ENCODE measurements at regions not wholly inside any gene's neighbourhood (a gene's known extent, or its start where the extent isn't known, plus 50 kb on each side); places are given as distances from the start of the nearest gene placed in this dataset.

GRCh38 chr20:57064836-57065235, 201.6 kb downstream of the BMP7 start (continued):
- TF ChIP-seq REST (IDR thresholded peaks at IDR 0.05; ENCODE audit: low read depth), result no peak

GRCh38 chr20:57065646-57066045, 200.8 kb downstream of the BMP7 start:
- H3K9me3 ChIP-seq (ENCODE audit: control insufficient read depth in 1 of 2, insufficient read depth in 1 of 2, low read depth in 1 of 2, low read length in 2 of 2), result no peaks in the 10 kb centered on the region
- CTCF ChIA-PET, result no interaction called here
- H3K79me2 ChIP-seq (ENCODE audit: insufficient read depth, low read length), result no peaks in the 10 kb centered on the region
- H3K27me3 ChIP-seq (ENCODE audit: insufficient read depth, low read length), result peaks cover 34% of the 10 kb centered on the region
- BruUV-seq (replicated peaks), result no TSS peak
- POLR2A ChIA-PET, result no interaction called here
- DNase-seq (ENCODE audit: low read depth, low spot score), result no peak
- H3K4me2 ChIP-seq (ENCODE audit: low read length), result no peak overlapping the region
- RAD21 ChIA-PET (ENCODE audit: low non-redundant PET in 1 of 2, low total read pairs in 2 of 2, uncharacterized antibody in 2 of 2, unreplicated experiment in 2 of 2), result no interaction called here
- TF ChIP-seq CTCF (IDR thresholded peaks at IDR 0.05 in 2 of 3, conservative IDR thresholded peaks at IDR 0.05 in 1 of 3; ENCODE audit: borderline replicate concordance in 1 of 3, insufficient read depth in 1 of 3, low read depth in 2 of 3, low read length in 2 of 3), result no peak
- no peak overlapping the region for H3K27ac ChIP-seq (ENCODE audit: low read depth, low read length)
- no peaks in the 10 kb centered on the region for H4K20me1 ChIP-seq (ENCODE audit: insufficient read depth)
- no peak overlapping the region for H3K9ac ChIP-seq (ENCODE audit: low read length)
- no peaks in the 10 kb centered on the region for H3K36me3 ChIP-seq (ENCODE audit: control insufficient read depth in 1 of 2, insufficient read depth in 2 of 2, low read length in 2 of 2)
- no peaks in the 10 kb centered on the region for H3K9me2 ChIP-seq (ENCODE audit: insufficient read depth)
- peaks cover 0 to 3% of the 10 kb centered on the region in 2 experiments; a peak in 1 of 4 replicates for H3K4me1 ChIP-seq (ENCODE audit: control insufficient read depth in 1 of 2, insufficient read depth in 2 of 2, low read length in 2 of 2)
- no peak for ATAC-seq
- no peak overlapping the region for H2AFZ ChIP-seq (ENCODE audit: low read depth, low read length, poor library complexity, severe bottlenecking)
- H3K4me3 ChIP-seq (replicated peaks in 1 of 2; ENCODE audit: low read depth in 1 of 2, low read length in 2 of 2), result no peak overlapping the region
- intact Hi-C loops (cut with micrococcal nuclease), result no loop called here
